ENCODE measurements at regions not wholly inside any gene's neighbourhood (a gene's known extent, or its start where the extent isn't known, plus 50 kb on each side); places are given as distances from the start of the nearest gene placed in this dataset.
"Not testable (repeated sequence)": the region's sequence is repeated elsewhere in the genome, so short reads cannot be mapped to it uniquely, and the experiment has no call there.

DNA sequence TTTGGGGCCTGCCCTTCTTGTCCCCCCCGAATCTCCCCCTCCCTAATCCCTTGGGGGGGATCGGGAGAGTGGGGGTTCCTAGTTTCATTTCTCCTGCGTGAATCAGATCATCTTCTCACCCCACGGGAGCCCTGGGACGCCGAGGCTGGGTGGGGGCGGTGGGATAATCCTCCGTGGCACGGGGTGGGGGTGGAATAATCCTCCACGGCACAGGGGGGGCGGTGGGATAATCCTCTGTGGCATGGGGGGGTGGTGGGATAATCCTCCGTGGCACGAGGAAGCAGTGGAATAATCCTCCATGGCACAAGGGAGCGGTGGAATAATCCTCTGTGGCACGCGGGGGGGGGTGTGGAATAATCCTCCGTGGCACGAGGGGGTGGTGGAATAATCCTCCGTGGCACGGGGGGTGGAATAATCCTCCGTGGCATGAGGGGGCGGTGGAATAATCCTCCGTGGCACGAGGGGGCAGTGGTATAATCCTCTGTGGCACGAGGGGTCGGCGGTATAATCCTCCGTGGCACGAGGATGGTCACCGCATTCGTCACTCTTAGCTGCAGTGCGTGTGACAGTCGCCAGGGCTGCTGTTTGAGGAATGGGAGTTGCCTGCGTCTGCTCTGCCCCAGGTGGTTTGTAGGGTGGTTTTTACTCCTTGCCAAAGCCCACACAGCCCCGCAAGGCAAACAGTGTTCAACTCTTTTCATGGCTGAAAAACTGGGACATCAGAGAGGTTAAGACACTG is 156.9 kb downstream of the LAT start:
- Histone ChIP-seq H3K27ac (ENCODE audit: low read depth, low read length) (no peak overlapping the region), H3K9ac (ENCODE audit: low read depth, low read length) (no peak overlapping the region), H3K36me3 (ENCODE audit: insufficient read depth, low read length) (no peaks in the 10 kb centered on the region), H3K4me3 (ENCODE audit: low read length) (no peak overlapping the region), H3K27me3 (ENCODE audit: insufficient read depth, low read length) (no peaks in the 10 kb centered on the region), H3K4me1 (ENCODE audit: insufficient read depth, low read length) (no peaks in the 10 kb centered on the region), H3K9me3 (ENCODE audit: insufficient read depth, low read depth, low read length) (no peaks in the 10 kb centered on the region)
- 92% methylated on average over 32 of the region's 35 CpGs for WGBS

DNA sequence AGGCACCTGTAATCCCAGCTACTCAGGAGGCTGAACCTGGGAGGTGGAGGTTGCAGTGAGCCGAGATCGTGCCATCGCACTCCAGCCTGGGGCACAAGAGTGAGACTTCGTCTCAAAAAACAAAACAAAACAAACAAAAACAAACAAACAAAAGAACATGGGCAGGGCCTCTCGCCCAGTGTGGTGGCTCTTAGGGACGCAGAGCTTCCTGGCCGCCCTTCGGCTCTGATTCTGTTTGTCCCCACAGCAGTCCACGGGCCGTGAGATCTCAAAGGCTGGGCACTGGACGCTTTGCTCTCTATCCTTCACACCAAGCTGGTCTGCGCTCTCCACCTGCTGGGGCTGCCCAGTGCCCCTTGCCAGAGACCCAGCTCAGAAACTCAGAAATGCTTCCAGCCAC is 156.3 kb downstream of the LAT start:
- not testable (repeated sequence) for H3K36me3 ChIP-seq (ENCODE audit: insufficient read depth, low read length); H3K9ac ChIP-seq (ENCODE audit: low read depth, low read length); H3K4me1 ChIP-seq (ENCODE audit: insufficient read depth, low read length); H3K27me3 ChIP-seq (ENCODE audit: insufficient read depth, low read length); H3K27ac ChIP-seq (ENCODE audit: low read depth, low read length); H3K4me3 ChIP-seq (ENCODE audit: low read length); H3K9me3 ChIP-seq (ENCODE audit: insufficient read depth, low read depth, low read length)
- 94% methylated on average over 12 of the region's 12 CpGs for WGBS

DNA sequence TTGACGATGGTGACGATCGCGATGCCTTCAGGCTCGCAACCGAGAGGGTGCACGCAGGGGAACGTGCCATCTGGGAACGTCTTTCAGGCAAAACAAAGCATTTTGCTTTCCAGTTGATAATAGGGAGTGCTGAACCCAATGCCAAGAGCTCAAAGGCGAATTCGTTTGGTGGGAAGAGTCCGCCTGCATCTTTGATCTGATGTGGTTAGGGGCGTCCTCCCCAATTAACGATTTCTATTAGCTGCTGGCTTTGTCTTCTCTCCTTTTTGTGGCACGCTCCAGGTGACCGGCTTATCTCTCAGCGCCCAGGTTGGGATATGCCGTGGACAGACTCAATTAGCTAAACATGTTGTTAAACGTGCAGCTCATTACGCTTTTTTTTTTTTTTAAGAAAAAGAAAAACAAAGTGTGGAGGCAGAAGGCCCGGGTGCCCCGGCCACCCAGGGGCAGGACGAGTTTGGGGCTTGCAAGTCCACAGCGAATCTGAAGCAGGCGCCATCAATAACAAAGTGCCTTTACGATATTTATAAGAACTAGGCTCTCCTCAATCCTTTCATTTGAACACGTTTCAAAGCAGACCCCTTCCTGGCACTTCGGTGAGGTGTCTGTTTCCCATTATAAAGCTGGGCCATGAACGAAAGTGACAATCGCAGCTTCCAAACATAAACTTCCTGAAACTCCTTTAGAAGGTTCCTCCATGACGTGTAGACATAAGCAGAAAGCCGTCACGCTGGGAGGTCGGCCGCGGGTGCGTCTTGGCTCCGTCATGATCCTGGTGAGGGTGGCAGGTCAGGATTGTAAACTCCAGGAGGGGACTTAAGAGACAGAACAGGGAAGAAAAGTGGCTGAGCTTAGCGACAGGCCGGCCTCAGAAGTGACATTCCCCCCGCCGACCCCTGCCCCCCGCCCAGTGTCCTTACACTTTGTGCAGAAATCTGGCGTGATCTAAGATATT is 155.3 kb downstream of the LAT start:
- H3K27ac ChIP-seq (ENCODE audit: low read depth, low read length); H3K9me3 ChIP-seq (ENCODE audit: insufficient read depth, low read depth, low read length); H3K36me3 ChIP-seq (ENCODE audit: insufficient read depth, low read length); H3K27me3 ChIP-seq (ENCODE audit: insufficient read depth, low read length); H3K4me3 ChIP-seq (ENCODE audit: low read length); H3K4me1 ChIP-seq (ENCODE audit: insufficient read depth, low read length); H3K9ac ChIP-seq (ENCODE audit: low read depth, low read length): not testable (repeated sequence)
- WGBS = 90% methylated on average over 43 of the region's 44 CpGs

DNA sequence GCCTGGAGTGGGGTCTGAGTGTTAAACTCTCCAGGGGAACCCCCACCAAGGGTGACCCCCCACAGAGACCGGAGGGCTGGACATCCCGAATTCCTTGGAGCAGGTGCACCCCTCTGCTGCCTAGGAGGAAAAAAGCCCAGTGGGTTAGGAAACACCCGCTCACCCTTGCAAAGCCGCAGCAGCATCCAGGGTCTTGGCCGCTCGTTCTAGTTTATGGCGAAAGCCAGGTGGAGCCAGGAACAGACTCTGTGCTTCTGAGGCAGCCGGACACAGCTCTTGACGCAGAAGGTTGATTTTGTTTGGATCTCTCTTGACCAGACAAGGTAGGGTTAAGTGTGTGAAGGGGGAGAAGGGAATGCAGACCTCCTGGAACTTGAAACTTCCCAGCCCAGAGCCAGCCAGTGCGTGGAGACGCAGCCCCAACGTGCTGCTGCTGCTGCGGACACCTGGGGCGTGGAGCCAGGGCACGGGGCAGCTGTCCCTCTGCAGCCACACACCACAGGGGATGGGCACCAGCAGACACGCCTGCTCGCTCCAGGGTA is 154.5 kb downstream of the LAT start:
- Histone ChIP-seq H3K9ac (ENCODE audit: low read depth, low read length) (no peak overlapping the region), H3K27ac (ENCODE audit: low read depth, low read length) (no peak overlapping the region), H3K4me3 (ENCODE audit: low read length) (no peak overlapping the region), H3K36me3 (ENCODE audit: insufficient read depth, low read length) (no peaks in the 10 kb centered on the region), H3K9me3 (ENCODE audit: insufficient read depth, low read depth, low read length) (no peaks in the 10 kb centered on the region), H3K4me1 (ENCODE audit: insufficient read depth, low read length) (no peaks in the 10 kb centered on the region), H3K27me3 (ENCODE audit: insufficient read depth, low read length) (no peaks in the 10 kb centered on the region)
- WGBS = 74% methylated on average over 17 of the region's 17 CpGs

DNA sequence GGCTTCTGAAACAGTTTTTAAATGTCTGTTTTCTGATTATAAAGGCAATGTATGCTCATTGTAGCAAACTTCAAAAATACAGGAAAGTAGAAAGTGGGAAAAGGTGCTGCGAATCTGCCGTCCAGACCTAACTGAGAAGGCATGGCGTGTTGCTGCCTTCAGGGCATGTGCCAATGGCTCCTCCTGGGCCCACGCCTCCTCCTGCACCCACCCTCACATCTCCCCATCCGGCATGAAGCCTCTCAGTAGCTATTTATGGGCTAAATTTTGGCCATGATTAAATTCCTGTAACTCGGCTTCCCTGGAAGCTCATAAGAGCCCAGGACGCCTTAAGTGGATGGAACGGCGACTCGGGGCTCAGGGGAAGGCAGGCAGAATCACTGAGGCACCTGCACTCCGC is 153.8 kb downstream of the LAT start:
- not testable (repeated sequence) for H3K36me3 ChIP-seq (ENCODE audit: insufficient read depth, low read length); H3K27ac ChIP-seq (ENCODE audit: low read depth, low read length); H3K4me1 ChIP-seq (ENCODE audit: insufficient read depth, low read length); H3K9me3 ChIP-seq (ENCODE audit: insufficient read depth, low read depth, low read length); H3K9ac ChIP-seq (ENCODE audit: low read depth, low read length); H3K27me3 ChIP-seq (ENCODE audit: insufficient read depth, low read length); H3K4me3 ChIP-seq (ENCODE audit: low read length)
- 94% methylated on average over 11 of the region's 11 CpGs for WGBS

DNA sequence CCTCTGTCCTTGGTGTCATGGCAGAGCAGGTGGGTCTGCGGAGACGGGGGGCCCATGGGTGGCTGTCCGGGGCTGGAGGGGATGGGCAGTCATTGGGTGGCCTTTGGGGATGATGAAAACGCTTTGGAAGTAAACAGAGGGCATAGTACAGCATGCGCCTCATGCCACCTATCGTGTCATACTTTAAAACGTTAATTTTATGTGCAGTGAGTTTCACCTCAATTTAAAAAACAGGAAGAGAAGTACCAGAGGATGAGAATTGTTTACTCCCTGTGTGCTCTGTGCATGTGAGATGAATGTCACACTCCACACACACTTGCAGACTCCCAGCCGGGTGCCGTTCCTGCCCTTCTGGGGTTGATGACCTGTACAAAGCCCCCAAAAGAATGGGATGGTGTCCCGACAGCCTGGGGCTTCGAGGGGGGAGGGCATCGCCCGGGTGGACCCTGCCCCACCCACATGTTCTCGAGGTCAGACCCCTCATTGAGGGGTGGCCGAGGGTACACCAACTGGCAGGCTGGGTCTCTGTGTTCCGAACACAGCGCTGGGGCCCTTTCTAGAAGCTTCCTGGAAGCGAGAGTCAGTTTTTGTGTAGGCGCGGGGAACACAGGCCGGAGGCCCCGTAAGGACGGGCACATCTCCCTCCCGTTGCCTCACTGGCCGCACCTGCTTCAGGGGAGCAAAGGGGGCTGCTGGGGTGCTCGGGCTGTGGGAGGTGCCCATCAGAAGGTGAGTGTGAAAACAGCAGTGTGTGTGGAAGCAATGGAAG is 153.2 kb downstream of the LAT start:
- not testable (repeated sequence) for H3K36me3 ChIP-seq (ENCODE audit: insufficient read depth, low read length); H3K27ac ChIP-seq (ENCODE audit: low read depth, low read length); H3K4me3 ChIP-seq (ENCODE audit: low read length); H3K27me3 ChIP-seq (ENCODE audit: insufficient read depth, low read length); H3K9ac ChIP-seq (ENCODE audit: low read depth, low read length); H3K9me3 ChIP-seq (ENCODE audit: insufficient read depth, low read depth, low read length); H3K4me1 ChIP-seq (ENCODE audit: insufficient read depth, low read length)
- WGBS = 95% methylated on average over 26 of the region's 26 CpGs

DNA sequence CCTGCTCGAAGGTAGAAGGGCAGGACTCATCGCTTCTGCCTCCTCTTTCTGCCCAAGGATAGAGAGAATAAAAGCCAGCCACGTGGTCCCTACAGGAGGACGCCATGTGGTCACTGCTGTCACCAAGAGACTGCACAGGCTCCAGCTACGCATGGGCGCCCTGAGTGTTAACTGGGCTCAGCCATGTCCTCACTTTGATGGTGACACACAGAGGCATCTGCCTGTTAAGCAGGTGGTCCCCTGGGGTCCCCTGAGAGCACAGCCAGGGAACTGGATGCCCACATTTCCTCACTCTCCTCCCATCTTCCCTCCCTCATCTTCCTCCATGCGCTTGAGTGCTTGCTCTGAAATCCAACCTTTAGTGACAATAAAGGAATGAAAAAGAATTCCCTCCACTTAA is 152.6 kb downstream of the LAT start:
- WGBS = 90% methylated on average over 7 of the region's 7 CpGs
- H3K4me1 ChIP-seq (ENCODE audit: insufficient read depth, low read length); H3K36me3 ChIP-seq (ENCODE audit: insufficient read depth, low read length); H3K27me3 ChIP-seq (ENCODE audit: insufficient read depth, low read length); H3K9ac ChIP-seq (ENCODE audit: low read depth, low read length); H3K4me3 ChIP-seq (ENCODE audit: low read length); H3K27ac ChIP-seq (ENCODE audit: low read depth, low read length); H3K9me3 ChIP-seq (ENCODE audit: insufficient read depth, low read depth, low read length): not testable (repeated sequence)

DNA sequence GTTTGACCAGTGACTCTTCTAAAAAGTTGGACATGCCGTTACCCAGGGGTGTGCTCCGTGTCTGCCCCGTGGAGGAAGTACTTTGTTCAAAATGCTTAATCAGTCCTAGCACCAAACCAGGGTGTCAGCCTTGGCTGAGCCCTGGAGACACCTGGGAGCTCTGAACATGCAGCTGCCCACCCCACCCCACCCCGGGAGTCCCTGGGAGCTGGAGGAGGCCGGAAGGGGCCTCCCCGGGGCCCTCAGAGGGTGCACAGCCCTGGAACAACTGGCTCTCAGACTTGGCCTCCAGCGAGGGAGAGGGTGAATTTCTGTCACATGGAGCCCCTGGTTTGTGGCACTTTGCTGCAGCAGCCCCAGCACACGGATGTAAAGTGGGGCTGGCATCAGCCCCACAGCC is 152.1 kb downstream of the LAT start:
- H3K9ac ChIP-seq (ENCODE audit: low read depth, low read length); H3K36me3 ChIP-seq (ENCODE audit: insufficient read depth, low read length); H3K4me3 ChIP-seq (ENCODE audit: low read length); H3K27ac ChIP-seq (ENCODE audit: low read depth, low read length); H3K4me1 ChIP-seq (ENCODE audit: insufficient read depth, low read length); H3K27me3 ChIP-seq (ENCODE audit: insufficient read depth, low read length); H3K9me3 ChIP-seq (ENCODE audit: insufficient read depth, low read depth, low read length): not testable (repeated sequence)
- WGBS = 87% methylated on average over 8 of the region's 8 CpGs

DNA sequence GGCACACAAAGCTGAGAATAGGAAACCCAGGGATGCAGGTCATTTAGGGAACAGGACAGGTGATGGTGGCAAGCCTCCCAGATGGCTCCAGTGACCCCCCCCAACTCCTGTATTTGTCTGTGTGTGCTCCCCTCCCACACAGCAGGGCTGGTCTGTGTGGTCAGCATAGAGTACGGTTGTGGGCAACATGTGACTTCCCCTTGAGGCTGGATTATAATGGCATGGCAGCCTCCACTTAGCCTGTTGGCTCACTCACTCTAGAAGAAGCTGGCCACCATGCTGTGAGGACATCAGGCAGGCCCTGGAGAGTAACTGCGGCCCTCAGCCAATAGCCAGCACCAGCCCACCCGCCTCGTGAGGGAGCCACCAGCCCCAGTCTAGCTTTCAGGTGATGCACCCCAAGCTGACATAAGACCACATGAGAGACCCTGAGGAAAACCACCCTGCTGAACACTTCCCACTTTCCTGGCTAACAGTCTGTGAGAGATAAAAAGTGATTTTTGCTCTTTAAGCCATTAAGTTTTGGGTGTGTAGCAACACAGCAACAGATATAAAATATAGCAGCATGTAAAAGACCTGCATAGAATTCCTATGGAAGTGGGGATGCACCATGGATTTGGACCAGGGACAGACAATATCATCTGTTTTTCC is 151.3 kb downstream of the LAT start:
- not testable (repeated sequence) for H3K27me3 ChIP-seq (ENCODE audit: insufficient read depth, low read length); H3K36me3 ChIP-seq (ENCODE audit: insufficient read depth, low read length); H3K4me1 ChIP-seq (ENCODE audit: insufficient read depth, low read length); H3K4me3 ChIP-seq (ENCODE audit: low read length); H3K9ac ChIP-seq (ENCODE audit: low read depth, low read length); H3K27ac ChIP-seq (ENCODE audit: low read depth, low read length); H3K9me3 ChIP-seq (ENCODE audit: insufficient read depth, low read depth, low read length)
- WGBS = 95% methylated on average over 4 of the region's 4 CpGs

DNA sequence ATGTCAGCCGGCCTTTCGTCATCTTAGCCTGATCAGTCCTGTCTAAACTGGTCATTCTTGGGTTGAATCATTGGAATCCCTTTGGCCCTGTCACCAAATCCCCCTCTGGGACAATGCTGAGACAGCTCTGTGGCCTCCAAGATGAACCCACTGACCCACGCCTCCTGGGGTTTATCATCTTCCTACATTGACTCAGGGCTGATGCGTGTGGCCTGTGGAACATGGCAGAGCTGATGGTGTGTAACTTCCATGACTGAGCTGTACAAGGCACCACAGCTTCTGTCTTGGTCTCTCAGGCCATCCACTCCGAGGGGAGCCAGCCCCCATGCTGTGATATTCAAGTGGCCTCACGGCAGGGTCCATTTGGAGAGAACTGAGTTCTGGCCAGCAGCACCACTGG is 150.2 kb downstream of the LAT start:
- H3K9me3 ChIP-seq (ENCODE audit: insufficient read depth, low read depth, low read length); H3K4me3 ChIP-seq (ENCODE audit: low read length); H3K27ac ChIP-seq (ENCODE audit: low read depth, low read length); H3K27me3 ChIP-seq (ENCODE audit: insufficient read depth, low read length); H3K36me3 ChIP-seq (ENCODE audit: insufficient read depth, low read length); H3K4me1 ChIP-seq (ENCODE audit: insufficient read depth, low read length); H3K9ac ChIP-seq (ENCODE audit: low read depth, low read length): not testable (repeated sequence)
- 96% methylated on average over 5 of the region's 6 CpGs for WGBS
